ENCODE measurements at regions not wholly inside any gene's neighbourhood (a gene's known extent, or its start where the extent isn't known, plus 50 kb on each side); places are given as distances from the start of the nearest gene placed in this dataset.

- no peak for DNase-seq (ENCODE audit: low read depth, low spot score)
Measured at GRCh38 chr7:42618651-42619360, 293.1 kb downstream of the C7orf25 start.

GRCh38 chr7:42617806-42618457, 293.9 kb downstream of the C7orf25 start:
- DNase-seq (ENCODE audit: low read depth, low spot score): peak; percentile 53

GRCh38 chr7:42617071-42617765, 294.7 kb downstream of the C7orf25 start:
- peak; percentile 71 for DNase-seq (ENCODE audit: low read depth, low spot score)

GRCh38 chr7:42614636-42615035, 297.2 kb downstream of the C7orf25 start:
- no peak for DNase-seq (ENCODE audit: low read depth, low spot score)

GRCh38 chr7:42611961-42612360, 299.9 kb downstream of the C7orf25 start:
- DNase-seq (ENCODE audit: low read depth, low spot score): no peak

GRCh38 chr7:42611289-42611928, 300.5 kb downstream of the C7orf25 start:
- no peak for DNase-seq (ENCODE audit: low read depth, low spot score)

GRCh38 chr7:42606193-42606905, 305.5 kb downstream of the C7orf25 start:
- DNase-seq (ENCODE audit: low read depth, low spot score): no peak

GRCh38 chr7:42605406-42606192, 306.3 kb downstream of the C7orf25 start:
- DNase-seq (ENCODE audit: low read depth, low spot score): no peak

GRCh38 chr7:42603496-42603895, 308.4 kb downstream of the C7orf25 start:
- no peak for DNase-seq (ENCODE audit: low read depth, low spot score)

- no peak for DNase-seq (ENCODE audit: low read depth, low spot score)
Measured at GRCh38 chr7:42597300-42597699, 314.6 kb downstream of the C7orf25 start.

GRCh38 chr7:42596737-42597136, 315.1 kb downstream of the C7orf25 start:
- DNase-seq (ENCODE audit: low read depth, low spot score): no peak

- DNase-seq (ENCODE audit: low read depth, low spot score): no peak
Measured at GRCh38 chr7:42593860-42594259, 318.0 kb downstream of the C7orf25 start.

GRCh38 chr7:42590771-42591310, 321.0 kb downstream of the C7orf25 start:
- DNase-seq (ENCODE audit: low read depth, low spot score): no peak

- DNase-seq (ENCODE audit: low read depth, low spot score): no peak
Measured at GRCh38 chr7:42588876-42589275, 323.0 kb downstream of the C7orf25 start.

GRCh38 chr7:42587806-42588205, 324.1 kb downstream of the C7orf25 start:
- no peak for DNase-seq (ENCODE audit: low read depth, low spot score)

GRCh38 chr7:42580061-42580460, 331.8 kb downstream of the C7orf25 start:
- DNase-seq (ENCODE audit: low read depth, low spot score): no peak

- DNase-seq (ENCODE audit: low read depth, low spot score): no peak
Measured at GRCh38 chr7:42575171-42575570, 336.7 kb downstream of the C7orf25 start.

- DNase-seq (ENCODE audit: low read depth, low spot score): peak; percentile 4
Measured at GRCh38 chr7:42574685-42575084, 337.2 kb downstream of the C7orf25 start.

- DNase-seq (ENCODE audit: low read depth, low spot score): no peak
Measured at GRCh38 chr7:42573881-42574672, 337.1 kb upstream of the GLI3 start.

- DNase-seq (ENCODE audit: low read depth, low spot score): no peak
Measured at GRCh38 chr7:42572561-42572960, 335.6 kb upstream of the GLI3 start.
